Gastroesophageal sphincter (tissue), 3 donors: ENCODE measurements at regions not wholly inside any gene's neighbourhood (a gene's known extent, or its start where the extent isn't known, plus 50 kb on each side); places are given as distances from the start of the nearest gene placed in this dataset.

Experiments
- CTCF ChIP-seq, 4 experiments: fragments of 200-600 bp in 2 of 4; fragments of 450-650 bp in 2 of 4; sonication (generic) in 1 of 4; IDR thresholded peaks; one replicate each; pipeline ENCODE4 v1.5.1; 2017 to 2019; ENCODE audit warnings: antibody characterized with exemption in 4 of 4, mild to moderate bottlenecking in 2 of 4, moderate library complexity in 2 of 4
- EP300 ChIP-seq: sonication (generic); formaldehyde crosslinking; IDR thresholded peaks from one replicate; pipeline ENCODE4 v1.6.1; 2017; ENCODE audit warnings: antibody characterized with exemption, mild to moderate bottlenecking

- no peak for TF ChIP-seq CTCF (IDR thresholded peaks at IDR 0.05)
- no peak for TF ChIP-seq EP300
Observed at GRCh38 chr1:177596485-177596884, 373.4 kb downstream of the SEC16B start.
